ENCODE measurements at regions not wholly inside any gene's neighbourhood (a gene's known extent, or its start where the extent isn't known, plus 50 kb on each side); places are given as distances from the start of the nearest gene placed in this dataset.

GRCh38 chr5:130546211-130546610, 618.8 kb downstream of the HINT1 start:
- TF ChIP-seq EZH2 (IDR thresholded peaks at IDR 0.05; ENCODE audit: borderline replicate concordance, low read length) = no peak
- TF ChIP-seq, protein P1, sequence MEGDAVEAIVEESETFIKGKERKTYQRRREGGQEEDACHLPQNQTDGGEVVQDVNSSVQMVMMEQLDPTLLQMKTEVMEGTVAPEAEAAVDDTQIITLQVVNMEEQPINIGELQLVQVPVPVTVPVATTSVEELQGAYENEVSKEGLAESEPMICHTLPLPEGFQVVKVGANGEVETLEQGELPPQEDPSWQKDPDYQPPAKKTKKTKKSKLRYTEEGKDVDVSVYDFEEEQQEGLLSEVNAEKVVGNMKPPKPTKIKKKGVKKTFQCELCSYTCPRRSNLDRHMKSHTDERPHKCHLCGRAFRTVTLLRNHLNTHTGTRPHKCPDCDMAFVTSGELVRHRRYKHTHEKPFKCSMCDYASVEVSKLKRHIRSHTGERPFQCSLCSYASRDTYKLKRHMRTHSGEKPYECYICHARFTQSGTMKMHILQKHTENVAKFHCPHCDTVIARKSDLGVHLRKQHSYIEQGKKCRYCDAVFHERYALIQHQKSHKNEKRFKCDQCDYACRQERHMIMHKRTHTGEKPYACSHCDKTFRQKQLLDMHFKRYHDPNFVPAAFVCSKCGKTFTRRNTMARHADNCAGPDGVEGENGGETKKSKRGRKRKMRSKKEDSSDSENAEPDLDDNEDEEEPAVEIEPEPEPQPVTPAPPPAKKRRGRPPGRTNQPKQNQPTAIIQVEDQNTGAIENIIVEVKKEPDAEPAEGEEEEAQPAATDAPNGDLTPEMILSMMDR (IDR thresholded peaks at IDR 0.05; ENCODE audit: low read length) = no peak
- Histone ChIP-seq H3K4me2 (ENCODE audit: low read length) (no peak overlapping the region), H3K9me2 (ENCODE audit: low read depth, low read length) (no peaks in the 10 kb centered on the region), H3K79me2 (ENCODE audit: insufficient read depth, low read length) (no peaks in the 10 kb centered on the region), H3F3A (ENCODE audit: insufficient read depth, low read length) (no peaks in the 10 kb centered on the region), H3K9ac (ENCODE audit: low read length) (no peak overlapping the region), H3K9me3 (ENCODE audit: low read length) (no peaks in the 10 kb centered on the region), H3K4me1 (ENCODE audit: insufficient read depth, low read length, severe bottlenecking) (no peaks in the 10 kb centered on the region), H4K20me1 (ENCODE audit: insufficient read depth, low read length) (no peaks in the 10 kb centered on the region), H3K27me3 (ENCODE audit: insufficient read depth, low read length) (no peaks in the 10 kb centered on the region), H2AFZ (ENCODE audit: low read length) (no peak overlapping the region), H3K36me3 (ENCODE audit: insufficient read depth, low read length) (no peaks in the 10 kb centered on the region), H3K27ac (ENCODE audit: low read depth, low read length, poor library complexity, severe bottlenecking) (no peak overlapping the region), H3K4me3 (ENCODE audit: low read depth, low read length, poor library complexity, severe bottlenecking) (no peak overlapping the region)

- no peaks in the 10 kb centered on the region for H3K36me3 ChIP-seq (ENCODE audit: insufficient read depth, low read length)
- H3K79me2 ChIP-seq (ENCODE audit: insufficient read depth, low read length) = no peaks in the 10 kb centered on the region
- no peak overlapping the region for H3K4me3 ChIP-seq (ENCODE audit: low read depth, low read length, poor library complexity, severe bottlenecking)
- no peaks in the 10 kb centered on the region for H3K27me3 ChIP-seq (ENCODE audit: insufficient read depth, low read length)
- no peaks in the 10 kb centered on the region for H4K20me1 ChIP-seq (ENCODE audit: insufficient read depth, low read length)
- H3F3A ChIP-seq (ENCODE audit: insufficient read depth, low read length) = no peaks in the 10 kb centered on the region
- H3K9me3 ChIP-seq (ENCODE audit: low read length) = no peaks in the 10 kb centered on the region
- no peak overlapping the region for H3K9ac ChIP-seq (ENCODE audit: low read length)
- no peak overlapping the region for H3K27ac ChIP-seq (ENCODE audit: low read depth, low read length, poor library complexity, severe bottlenecking)
- no peaks in the 10 kb centered on the region for H3K4me1 ChIP-seq (ENCODE audit: insufficient read depth, low read length, severe bottlenecking)
- H2AFZ ChIP-seq (ENCODE audit: low read length) = no peak overlapping the region
- TF ChIP-seq, protein P1 (IDR thresholded peaks at IDR 0.05; ENCODE audit: low read length) = no peak
- TF ChIP-seq EZH2 (IDR thresholded peaks at IDR 0.05; ENCODE audit: borderline replicate concordance, low read length) = no peak
- H3K9me2 ChIP-seq (ENCODE audit: low read depth, low read length) = no peaks in the 10 kb centered on the region
- H3K4me2 ChIP-seq (ENCODE audit: low read length) = no peak overlapping the region
Measured at GRCh38 chr5:130545291-130545690, 619.8 kb downstream of the HINT1 start.

GRCh38 chr5:130541617-130542221, 623.3 kb downstream of the HINT1 start:
- Histone ChIP-seq H3K27ac (ENCODE audit: low read depth, low read length, poor library complexity, severe bottlenecking) (no peak overlapping the region), H3K36me3 (ENCODE audit: insufficient read depth, low read length) (no peaks in the 10 kb centered on the region), H3K79me2 (ENCODE audit: insufficient read depth, low read length) (no peaks in the 10 kb centered on the region), H3K9me3 (ENCODE audit: low read length) (no peaks in the 10 kb centered on the region), H3F3A (ENCODE audit: insufficient read depth, low read length) (no peaks in the 10 kb centered on the region), H3K4me2 (ENCODE audit: low read length) (no peak overlapping the region), H3K9ac (ENCODE audit: low read length) (no peak overlapping the region), H3K4me3 (ENCODE audit: low read depth, low read length, poor library complexity, severe bottlenecking) (no peak overlapping the region), H3K9me2 (ENCODE audit: low read depth, low read length) (no peaks in the 10 kb centered on the region), H3K4me1 (ENCODE audit: insufficient read depth, low read length, severe bottlenecking) (no peaks in the 10 kb centered on the region), H3K27me3 (ENCODE audit: insufficient read depth, low read length) (no peaks in the 10 kb centered on the region), H4K20me1 (ENCODE audit: insufficient read depth, low read length) (no peaks in the 10 kb centered on the region), H2AFZ (ENCODE audit: low read length) (no peak overlapping the region)
- no peak for TF ChIP-seq EZH2 (IDR thresholded peaks at IDR 0.05; ENCODE audit: borderline replicate concordance, low read length)
- TF ChIP-seq, protein P1 (IDR thresholded peaks at IDR 0.05; ENCODE audit: low read length) = no peak
